ENCODE measurements at regions not wholly inside any gene's neighbourhood (a gene's known extent, or its start where the extent isn't known, plus 50 kb on each side); places are given as distances from the start of the nearest gene placed in this dataset.

DNA sequence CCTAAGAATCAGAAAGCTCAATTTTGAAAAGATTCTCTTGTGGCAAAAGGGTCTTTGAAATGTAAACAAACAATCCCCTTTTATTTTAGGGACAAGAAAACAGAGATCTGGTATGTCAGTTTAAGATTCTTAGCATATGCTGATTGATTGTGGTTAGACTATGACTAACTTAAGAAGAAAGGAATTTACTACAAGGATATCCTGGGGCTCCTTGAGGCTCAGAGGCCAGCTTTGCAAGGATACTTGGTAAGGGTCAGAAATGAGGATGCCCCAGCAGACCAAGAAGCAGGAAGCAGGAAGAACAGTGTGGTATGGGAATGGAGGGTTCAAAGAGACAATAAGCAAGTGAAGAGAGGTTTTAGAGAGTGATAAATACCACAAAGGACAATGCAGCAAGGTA lies 474.6 kb downstream of the ETNK1 start:
- TF ChIP-seq, protein P1, sequence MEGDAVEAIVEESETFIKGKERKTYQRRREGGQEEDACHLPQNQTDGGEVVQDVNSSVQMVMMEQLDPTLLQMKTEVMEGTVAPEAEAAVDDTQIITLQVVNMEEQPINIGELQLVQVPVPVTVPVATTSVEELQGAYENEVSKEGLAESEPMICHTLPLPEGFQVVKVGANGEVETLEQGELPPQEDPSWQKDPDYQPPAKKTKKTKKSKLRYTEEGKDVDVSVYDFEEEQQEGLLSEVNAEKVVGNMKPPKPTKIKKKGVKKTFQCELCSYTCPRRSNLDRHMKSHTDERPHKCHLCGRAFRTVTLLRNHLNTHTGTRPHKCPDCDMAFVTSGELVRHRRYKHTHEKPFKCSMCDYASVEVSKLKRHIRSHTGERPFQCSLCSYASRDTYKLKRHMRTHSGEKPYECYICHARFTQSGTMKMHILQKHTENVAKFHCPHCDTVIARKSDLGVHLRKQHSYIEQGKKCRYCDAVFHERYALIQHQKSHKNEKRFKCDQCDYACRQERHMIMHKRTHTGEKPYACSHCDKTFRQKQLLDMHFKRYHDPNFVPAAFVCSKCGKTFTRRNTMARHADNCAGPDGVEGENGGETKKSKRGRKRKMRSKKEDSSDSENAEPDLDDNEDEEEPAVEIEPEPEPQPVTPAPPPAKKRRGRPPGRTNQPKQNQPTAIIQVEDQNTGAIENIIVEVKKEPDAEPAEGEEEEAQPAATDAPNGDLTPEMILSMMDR (IDR thresholded peaks at IDR 0.05), result no peak
- no peak for TF ChIP-seq POLR2A (IDR thresholded peaks at IDR 0.05)
